Small intestine (tissue), 7 donors: ENCODE measurements at regions not wholly inside any gene's neighbourhood (a gene's known extent, or its start where the extent isn't known, plus 50 kb on each side); places are given as distances from the start of the nearest gene placed in this dataset.

Experiments used
- DNase-seq, 2 donors: peaks; one replicate each; pipeline versions ENCODE4 v3.0.0 to v3.0.0-alpha.2; 2013
- FAIRE-seq: peaks from 2 replicates; lab custom pipeline; 2012; peaks lifted over from hg19 to GRCh38; lab: Jason Lieb, UNC
- H3K27ac ChIP-seq, 3 donors: one replicate each; pipeline ENCODE4 v1.5.1; 2013; ENCODE audit warnings: low read length in 2 of 3, mild to moderate bottlenecking in 2 of 3, control low read depth in 1 of 3, inconsistent platforms in 1 of 3, low read depth in 1 of 3, moderate library complexity in 1 of 3
- H3K27me3 ChIP-seq, 3 donors: one replicate each; pipeline ENCODE4 v1.6.1; 2013; ENCODE audit warnings: low read length in 3 of 3, inconsistent platforms in 1 of 3; ENCODE audit not compliant: control insufficient read depth in 3 of 3, insufficient read depth in 3 of 3
- H3K36me3 ChIP-seq, 3 donors: one replicate each; pipeline ENCODE4 v1.6.1; 2013; ENCODE audit warnings: low read length in 3 of 3, inconsistent platforms in 1 of 3, low read depth in 1 of 3, mild to moderate bottlenecking in 1 of 3, moderate library complexity in 1 of 3; ENCODE audit not compliant: control insufficient read depth in 3 of 3, insufficient read depth in 2 of 3
- H3K4me1 ChIP-seq, 3 donors: one replicate each; pipeline ENCODE4 v1.6.1; 2013; ENCODE audit warnings: low read length in 2 of 3, inconsistent platforms in 1 of 3, low read depth in 1 of 3, mild to moderate bottlenecking in 1 of 3, moderate library complexity in 1 of 3; ENCODE audit not compliant: control insufficient read depth in 3 of 3, insufficient read depth in 2 of 3
- H3K4me3 ChIP-seq, 3 donors: one replicate each; pipeline ENCODE4 v1.5.1; 2013; ENCODE audit warnings: low read length in 3 of 3, control low read depth in 1 of 3, inconsistent platforms in 1 of 3, low read depth in 1 of 3, mild to moderate bottlenecking in 1 of 3, moderate library complexity in 1 of 3
- H3K9me3 ChIP-seq, 2 donors: one replicate each; pipeline ENCODE4 v1.6.1; 2013; ENCODE audit warnings: low read depth in 1 of 2, low read length in 1 of 2; ENCODE audit not compliant: control insufficient read depth in 2 of 2, insufficient read depth in 1 of 2
- WGBS, 3 donors: extraction: QIAGEN DNeasy Blood & Tissue Kit; methylation state at CpG; one replicate each; pipeline ENCODE4 v1.1.7; 2013; 5-methylcytosine and 5-hydroxymethylcytosine counted together
- donor health status: healthy with polysubstance abuse.
- donor health status: control.
- donor health status: control.
- donor health status: Bipolar disorder and iron deficiency.
- donor health status: healthy.

DNA sequence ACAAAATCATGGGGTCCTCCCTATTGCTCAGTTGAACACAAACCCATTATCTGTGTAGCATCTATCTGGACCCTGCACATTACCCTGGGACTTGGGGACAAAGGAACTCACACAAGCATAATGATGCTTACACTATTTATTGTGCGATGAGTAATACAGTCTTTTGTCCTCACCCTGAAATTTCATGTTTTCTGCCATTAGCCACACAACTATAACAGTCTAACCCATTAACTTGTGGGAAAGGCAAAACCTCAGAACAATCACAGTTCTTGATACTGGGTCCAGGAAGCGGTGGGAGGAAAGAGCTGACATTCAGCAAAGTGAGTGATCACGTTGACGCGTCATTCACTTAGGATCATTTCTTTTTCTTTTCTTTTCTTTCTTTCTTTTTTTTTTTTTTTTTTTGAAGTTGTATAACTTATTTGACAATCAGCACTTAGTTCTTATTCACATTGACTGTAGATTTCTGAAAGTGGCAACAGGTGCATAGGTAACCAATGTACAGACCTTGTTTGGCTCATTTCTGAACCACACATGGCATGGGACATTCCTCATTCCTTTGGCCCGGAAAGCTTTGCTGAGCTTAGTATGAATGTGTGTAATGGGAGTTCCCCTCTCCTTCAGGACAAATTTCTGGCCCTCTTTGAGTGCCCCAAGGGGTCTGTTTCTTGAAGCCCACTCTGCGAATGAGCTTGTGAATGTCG is 94.8 kb upstream of the CNKSR3 start:
- Histone ChIP-seq H3K27me3 (no peaks in the 10 kb centered on the region), H3K4me1 (no peaks in the 10 kb centered on the region), H3K9me3 (no peaks in the 10 kb centered on the region), H3K4me3 (no peak overlapping the region), H3K36me3 (no peaks in the 10 kb centered on the region), H3K27ac (no peak overlapping the region)
- FAIRE-seq (no peak), DNase-seq (no peak)
- 74 to 82% (median 78%) methylated on average over 8 of the region's 8 CpGs for WGBS, 3 donors

GRCh38 chr6:154605882-154606370 is 95.4 kb upstream of the CNKSR3 start:
- Histone ChIP-seq H3K27me3 (no peaks in the 10 kb centered on the region), H3K4me3 (no peak overlapping the region), H3K9me3 (no peaks in the 10 kb centered on the region), H3K36me3 (no peaks in the 10 kb centered on the region), H3K27ac (no peak overlapping the region), H3K4me1 (no peaks in the 10 kb centered on the region)
- FAIRE-seq: no peak
- no peak for DNase-seq
- WGBS, 3 donors: 84 to 92% (median 85%) methylated on average over 7 of the region's 7 CpGs

GRCh38 chr6:154606457-154606856 is 96.0 kb upstream of the CNKSR3 start:
- 63 to 82% (median 68%) methylated on average over 9 of the region's 9 CpGs for WGBS, 3 donors
- H3K27me3 ChIP-seq: no peaks in the 10 kb centered on the region
- no peaks in the 10 kb centered on the region for H3K36me3 ChIP-seq
- no peaks in the 10 kb centered on the region for H3K9me3 ChIP-seq
- H3K4me3 ChIP-seq: no peak overlapping the region
- FAIRE-seq: no peak
- no peak for DNase-seq
- H3K27ac ChIP-seq: no peak overlapping the region
- no peaks in the 10 kb centered on the region for H3K4me1 ChIP-seq

- Histone ChIP-seq H3K4me1 (no peaks in the 10 kb centered on the region), H3K4me3 (no peak overlapping the region), H3K27ac (no peak overlapping the region), H3K36me3 (no peaks in the 10 kb centered on the region), H3K27me3 (no peaks in the 10 kb centered on the region), H3K9me3 (no peaks in the 10 kb centered on the region)
- FAIRE-seq (no peak), DNase-seq (no peak)
- 45 to 63% (median 60%) methylated on average over 2 of the region's 2 CpGs for WGBS, 3 donors
Observed at GRCh38 chr6:154606860-154607259, 96.4 kb upstream of the CNKSR3 start.

GRCh38 chr6:154611241-154611640 is 100.8 kb upstream of the CNKSR3 start:
- H3K4me1 ChIP-seq: peaks cover 0 to 5% (median 3%) of the 10 kb centered on the region in 3 donors
- H3K27me3 ChIP-seq: no peaks in the 10 kb centered on the region
- no peaks in the 10 kb centered on the region for H3K9me3 ChIP-seq
- WGBS, 3 donors: 83 to 94% (median 88%) methylated on average over 3 of the region's 3 CpGs
- H3K4me3 ChIP-seq: no peak overlapping the region
- no peaks in the 10 kb centered on the region for H3K36me3 ChIP-seq
- no peak overlapping the region for H3K27ac ChIP-seq
- no peak for DNase-seq
- FAIRE-seq: no peak

- no peaks in the 10 kb centered on the region for H3K9me3 ChIP-seq
- no peaks in the 10 kb centered on the region for H3K36me3 ChIP-seq
- no peaks in the 10 kb centered on the region for H3K27me3 ChIP-seq
- no peak overlapping the region for H3K27ac ChIP-seq
- DNase-seq (no peak), FAIRE-seq (no peak)
- WGBS, 3 donors: 68 to 89% (median 79%) methylated on average over 2 of the region's 2 CpGs
- no peak overlapping the region for H3K4me3 ChIP-seq
- H3K4me1 ChIP-seq: peaks cover 0 to 5% (median 3%) of the 10 kb centered on the region in 3 donors
Observed at GRCh38 chr6:154611847-154612246, 101.4 kb upstream of the CNKSR3 start.

DNA sequence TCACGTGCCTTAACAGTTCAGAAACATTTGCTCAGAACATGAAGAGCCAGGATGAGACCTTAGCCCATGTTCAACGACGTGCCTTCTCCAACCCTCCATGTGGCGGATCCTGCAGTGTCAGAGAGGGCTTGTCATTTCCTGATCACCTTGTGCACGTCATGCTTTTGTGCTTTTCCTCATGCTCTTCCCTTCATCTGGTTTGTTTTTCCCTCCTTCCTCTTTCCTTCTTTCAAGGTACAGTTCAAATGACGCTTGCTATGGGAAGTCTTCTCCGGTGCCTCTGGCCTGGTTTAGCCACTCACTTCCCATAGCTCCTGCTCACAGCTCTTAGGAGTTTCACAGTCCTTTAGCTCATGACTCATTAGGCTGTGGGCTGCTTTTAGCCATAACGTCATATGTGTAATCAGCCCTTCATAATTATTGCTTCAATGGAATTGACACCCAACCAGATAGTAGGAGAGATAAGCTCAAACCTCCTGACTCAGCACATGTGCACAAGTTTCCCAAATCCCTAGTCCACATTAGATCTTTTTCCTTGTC is 102.7 kb upstream of the CNKSR3 start:
- WGBS, 3 donors: 59 to 76% (median 69%) methylated on average over 8 of the region's 8 CpGs
- Histone ChIP-seq H3K36me3 (no peaks in the 10 kb centered on the region), H3K4me1 (peaks cover 0 to 5% (median 3%) of the 10 kb centered on the region in 3 donors), H3K9me3 (no peaks in the 10 kb centered on the region), H3K4me3 (no peak overlapping the region), H3K27me3 (no peaks in the 10 kb centered on the region), H3K27ac (peak overlapping the region in 1 of 3 donors; percentile 9)
- peak; percentile 76 to 86 for DNase-seq
- no peak for FAIRE-seq

DNA sequence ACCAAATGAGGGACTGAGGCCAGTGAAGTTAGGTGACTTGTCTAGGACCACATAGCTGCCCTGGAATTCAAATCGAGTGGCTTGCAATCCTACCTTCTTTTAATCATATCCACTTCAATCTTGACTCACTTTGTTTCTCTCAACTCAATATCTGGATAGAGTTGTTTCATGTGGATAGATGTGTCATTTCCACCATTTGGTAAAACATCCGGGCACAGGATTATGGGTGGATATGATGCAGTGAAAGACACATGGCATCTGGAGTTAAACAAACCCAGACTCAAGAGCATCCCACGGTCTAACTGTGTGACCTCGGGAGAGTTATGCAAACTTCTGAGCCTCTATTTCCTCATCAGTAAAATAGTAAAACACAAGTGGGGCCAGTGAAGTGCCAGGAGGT is 103.6 kb upstream of the CNKSR3 start:
- WGBS, 3 donors: 74 to 90% (median 84%) methylated on average over 4 of the region's 4 CpGs
- H3K4me1 ChIP-seq: peaks cover 0 to 5% (median 3%) of the 10 kb centered on the region in 3 donors
- H3K27me3 ChIP-seq: no peaks in the 10 kb centered on the region
- no peak overlapping the region for H3K27ac ChIP-seq
- FAIRE-seq (no peak), DNase-seq (no peak)
- no peak overlapping the region for H3K4me3 ChIP-seq
- H3K36me3 ChIP-seq: no peaks in the 10 kb centered on the region
- no peaks in the 10 kb centered on the region for H3K9me3 ChIP-seq
